GM18502 (cell line): ENCODE measurements at regions not wholly inside any gene's neighbourhood (a gene's known extent, or its start where the extent isn't known, plus 50 kb on each side); places are given as distances from the start of the nearest gene placed in this dataset.

ENCODE experiments used
- ATAC-seq: cut with Tn5 transposase; IDR thresholded peaks from one replicate; pipeline ENCODE4 v1.9.1; 2021; ENCODE audit warnings: mild to moderate bottlenecking; ENCODE audit not compliant: unreplicated experiment, poor library complexity

- no peak for ATAC-seq
Observed at GRCh38 chr6:169839898-169840631, 88.6 kb downstream of the ERMARD start.

GRCh38 chr6:169839493-169839892 lies 88.1 kb downstream of the ERMARD start:
- ATAC-seq = no peak

- ATAC-seq = no peak
Observed at GRCh38 chr6:169839029-169839481, 87.6 kb downstream of the ERMARD start.

- ATAC-seq = no peak
Observed at GRCh38 chr6:169838346-169839028, 87.1 kb downstream of the ERMARD start.

GRCh38 chr6:169837529-169838250 lies 86.3 kb downstream of the ERMARD start:
- ATAC-seq = no peak

GRCh38 chr6:169833258-169833794 lies 81.9 kb downstream of the ERMARD start:
- no peak for ATAC-seq

GRCh38 chr6:169832247-169832948 lies 81.0 kb downstream of the ERMARD start:
- no peak for ATAC-seq

GRCh38 chr6:169831450-169832246 lies 80.2 kb downstream of the ERMARD start:
- ATAC-seq = peak; percentile 65
